Prostate gland (tissue), 2 donors: ENCODE measurements at regions not wholly inside any gene's neighbourhood (a gene's known extent, or its start where the extent isn't known, plus 50 kb on each side); places are given as distances from the start of the nearest gene placed in this dataset.

ENCODE experiments used
- POLR2A ChIP-seq: fragments of 450-650 bp; IDR thresholded peaks from one replicate; pipeline ENCODE4 v1.6.1; 2016; ENCODE audit warnings: antibody characterized with exemption, mild to moderate bottlenecking
- POLR2AphosphoS5 ChIP-seq: sonication (generic); formaldehyde crosslinking; IDR thresholded peaks from one replicate; pipeline ENCODE4 v1.6.1; 2017; ENCODE audit warnings: antibody characterized with exemption
- TF ChIP-seq, protein P1 (sequence below), 4 experiments: fragments of 200-600 bp in 2 of 4; fragments of 450-650 bp in 2 of 4; sonication (generic) in 2 of 4; IDR thresholded peaks; 1 replicate in 3 of 4; 2 replicates in 1 of 4; pipeline ENCODE4 v1.5.1; 2016 to 2019; ENCODE audit warnings: antibody characterized with exemption in 4 of 4, mild to moderate bottlenecking in 2 of 4, moderate library complexity in 2 of 4

DNA sequence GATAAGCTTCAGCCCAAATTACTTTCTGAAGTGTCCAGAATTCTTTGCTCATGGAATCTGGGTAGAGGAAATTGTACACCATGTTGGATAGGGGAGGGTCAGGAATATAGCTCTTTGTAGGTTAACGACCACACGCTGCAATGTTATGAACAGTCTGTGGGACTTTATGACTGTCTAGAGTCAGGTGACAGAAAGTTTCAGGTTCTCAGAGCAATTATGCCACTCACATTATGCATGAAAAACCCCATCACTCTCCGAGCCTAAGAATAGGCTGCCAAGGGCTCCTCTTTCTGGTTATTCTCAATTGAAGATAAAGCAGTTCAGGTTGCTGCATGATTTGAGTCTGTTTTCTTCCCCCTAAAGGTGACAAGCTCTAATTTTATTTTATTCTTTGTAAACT, 430.9 kb downstream of the ATP23 start:
- TF ChIP-seq, protein P1, sequence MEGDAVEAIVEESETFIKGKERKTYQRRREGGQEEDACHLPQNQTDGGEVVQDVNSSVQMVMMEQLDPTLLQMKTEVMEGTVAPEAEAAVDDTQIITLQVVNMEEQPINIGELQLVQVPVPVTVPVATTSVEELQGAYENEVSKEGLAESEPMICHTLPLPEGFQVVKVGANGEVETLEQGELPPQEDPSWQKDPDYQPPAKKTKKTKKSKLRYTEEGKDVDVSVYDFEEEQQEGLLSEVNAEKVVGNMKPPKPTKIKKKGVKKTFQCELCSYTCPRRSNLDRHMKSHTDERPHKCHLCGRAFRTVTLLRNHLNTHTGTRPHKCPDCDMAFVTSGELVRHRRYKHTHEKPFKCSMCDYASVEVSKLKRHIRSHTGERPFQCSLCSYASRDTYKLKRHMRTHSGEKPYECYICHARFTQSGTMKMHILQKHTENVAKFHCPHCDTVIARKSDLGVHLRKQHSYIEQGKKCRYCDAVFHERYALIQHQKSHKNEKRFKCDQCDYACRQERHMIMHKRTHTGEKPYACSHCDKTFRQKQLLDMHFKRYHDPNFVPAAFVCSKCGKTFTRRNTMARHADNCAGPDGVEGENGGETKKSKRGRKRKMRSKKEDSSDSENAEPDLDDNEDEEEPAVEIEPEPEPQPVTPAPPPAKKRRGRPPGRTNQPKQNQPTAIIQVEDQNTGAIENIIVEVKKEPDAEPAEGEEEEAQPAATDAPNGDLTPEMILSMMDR (IDR thresholded peaks at IDR 0.05), result no peak
- TF ChIP-seq POLR2AphosphoS5 (no peak), POLR2A (no peak)
